ENCODE measurements at regions not wholly inside any gene's neighbourhood (a gene's known extent, or its start where the extent isn't known, plus 50 kb on each side); places are given as distances from the start of the nearest gene placed in this dataset.
"Not testable (repeated sequence)": the region's sequence is repeated elsewhere in the genome, so short reads cannot be mapped to it uniquely, and the experiment has no call there.

DNA sequence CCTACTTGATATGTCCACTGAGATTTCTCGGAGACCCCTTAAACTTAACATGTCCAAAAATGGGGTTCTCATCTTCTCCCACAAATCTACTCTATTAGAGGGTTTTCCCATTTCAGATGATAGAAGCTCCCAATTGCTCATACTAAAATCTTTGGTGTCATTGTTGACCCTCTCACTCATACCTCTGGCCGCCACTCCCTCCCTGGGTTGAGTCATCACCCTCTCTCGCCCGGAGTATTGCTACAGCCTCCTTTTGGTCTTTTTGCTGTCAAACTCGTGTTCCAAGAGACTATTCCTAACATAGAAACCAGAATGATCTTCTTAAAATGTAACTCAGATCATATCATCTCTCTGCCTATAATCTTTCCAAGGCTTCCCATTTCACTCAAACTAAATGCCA lies 91.0 kb upstream of the GNAQ start:
- DNase-seq (ENCODE audit: low read depth in 2 of 2): no peak

DNA sequence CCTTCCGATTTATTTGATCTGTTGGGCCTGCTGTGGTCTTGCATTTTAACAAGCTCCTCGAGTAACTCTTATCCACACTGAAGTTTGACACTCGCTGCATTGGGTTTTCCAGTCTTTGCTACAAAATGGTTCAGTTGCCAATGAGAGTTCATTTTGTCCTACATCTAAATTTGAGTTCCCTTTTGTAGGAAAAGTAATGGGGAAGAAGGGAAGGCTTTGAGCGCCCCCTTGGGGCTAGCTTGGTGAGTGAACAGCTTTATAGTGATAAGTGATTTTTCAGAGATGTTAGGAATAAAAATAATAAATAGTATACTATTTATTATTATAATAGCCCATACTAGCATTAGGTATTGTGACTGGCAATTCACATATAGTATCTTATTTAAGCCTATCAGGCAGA lies 89.9 kb upstream of the GNAQ start:
- DNase-seq (ENCODE audit: low read depth in 2 of 2): peak; percentile 48 to 52

DNA sequence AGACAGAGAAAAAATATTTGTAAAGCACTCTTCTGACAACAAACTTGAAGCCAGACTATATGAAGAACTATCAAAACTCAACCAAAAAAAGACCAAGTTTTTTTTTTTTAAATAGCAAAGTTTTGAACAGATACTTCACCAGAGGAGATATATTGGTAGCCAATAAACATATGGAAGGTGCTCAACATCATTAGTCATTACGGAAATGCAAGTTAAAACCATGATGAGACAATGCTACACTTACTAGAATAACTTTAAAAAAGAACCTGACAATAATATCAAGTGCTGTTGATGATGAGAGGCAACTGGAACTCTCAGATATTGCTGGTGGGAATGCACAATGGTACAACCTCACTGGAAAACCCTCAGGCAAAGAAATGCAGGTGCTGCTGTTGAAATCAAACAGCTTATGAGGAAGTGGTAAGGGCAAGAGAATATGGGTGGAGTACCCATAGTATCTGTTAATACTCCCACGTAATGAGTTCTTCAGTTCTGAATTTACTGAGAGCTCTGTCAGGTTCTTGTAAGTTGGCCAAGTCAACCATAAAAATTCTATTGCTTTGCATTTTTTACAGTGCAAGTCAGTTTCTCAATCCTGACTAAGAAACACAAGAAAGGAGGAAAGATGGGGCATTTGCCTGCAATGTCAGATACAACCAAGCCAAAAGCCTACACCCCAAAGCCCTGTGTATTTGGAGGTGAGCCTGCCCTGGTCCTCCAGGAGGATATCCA lies 87.3 kb upstream of the GNAQ start:
- DNase-seq (ENCODE audit: low read depth in 2 of 2): no peak

DNA sequence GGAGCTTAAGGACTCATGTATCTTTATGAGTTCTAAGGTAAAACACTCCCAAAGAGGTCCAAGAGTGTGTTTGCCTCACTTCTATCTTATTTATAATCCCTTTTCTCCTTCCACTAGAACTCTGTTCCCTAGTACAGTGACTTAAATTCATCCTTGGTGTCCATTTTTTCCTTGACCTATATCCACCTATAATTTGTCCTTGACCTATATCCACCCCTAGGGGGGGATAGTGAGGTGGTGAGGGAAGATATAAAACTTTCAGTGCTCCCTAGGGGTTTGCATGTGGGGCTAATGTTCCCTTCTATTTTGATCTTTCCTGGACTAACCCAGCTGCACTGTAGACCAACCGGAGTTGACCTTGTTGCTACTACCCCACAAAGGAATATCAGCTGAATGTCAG lies 83.5 kb upstream of the GNAQ start:
- DNase-seq (ENCODE audit: low read depth in 2 of 2): no peak

DNA sequence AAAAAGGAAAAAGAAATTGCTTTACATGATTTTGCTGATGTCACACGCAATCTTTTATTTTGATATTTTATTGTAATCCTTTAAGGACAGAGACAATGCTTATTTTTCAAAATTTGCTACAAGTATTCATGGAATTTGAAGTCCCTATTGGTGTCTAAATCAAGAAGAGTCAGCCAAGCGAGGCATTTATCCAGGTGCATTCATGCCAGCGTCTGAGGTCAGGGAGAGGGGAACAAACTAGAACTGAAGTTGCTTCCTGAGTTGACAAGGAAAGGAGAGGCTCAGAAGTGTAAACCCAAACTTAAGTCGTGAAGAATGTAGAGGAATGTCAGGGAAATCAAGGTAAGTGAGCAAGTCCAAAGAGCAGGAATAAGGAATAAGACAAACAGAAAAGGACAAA lies 83.0 kb upstream of the GNAQ start:
- DNase-seq (ENCODE audit: low read depth in 2 of 2): no peak

DNA sequence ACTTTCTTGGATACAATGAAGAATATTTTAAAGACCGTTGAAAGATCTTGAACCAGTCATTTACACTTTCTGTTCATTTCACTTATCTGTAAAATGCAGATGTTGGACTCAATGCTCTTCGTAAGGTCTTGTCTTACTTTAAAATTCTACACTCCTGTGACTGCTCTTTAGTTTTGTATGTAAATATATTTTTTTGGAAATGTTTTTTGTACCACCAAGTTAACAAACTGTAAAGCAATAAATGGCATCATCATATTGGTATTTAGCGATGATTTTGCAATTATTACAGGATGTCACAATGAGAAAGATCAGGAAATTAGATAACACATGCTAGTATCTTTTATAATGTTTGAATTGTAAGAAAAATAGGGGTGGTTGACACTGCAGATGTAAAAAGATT lies 80.8 kb upstream of the GNAQ start:
- no peak for DNase-seq (ENCODE audit: low read depth in 2 of 2)

DNA sequence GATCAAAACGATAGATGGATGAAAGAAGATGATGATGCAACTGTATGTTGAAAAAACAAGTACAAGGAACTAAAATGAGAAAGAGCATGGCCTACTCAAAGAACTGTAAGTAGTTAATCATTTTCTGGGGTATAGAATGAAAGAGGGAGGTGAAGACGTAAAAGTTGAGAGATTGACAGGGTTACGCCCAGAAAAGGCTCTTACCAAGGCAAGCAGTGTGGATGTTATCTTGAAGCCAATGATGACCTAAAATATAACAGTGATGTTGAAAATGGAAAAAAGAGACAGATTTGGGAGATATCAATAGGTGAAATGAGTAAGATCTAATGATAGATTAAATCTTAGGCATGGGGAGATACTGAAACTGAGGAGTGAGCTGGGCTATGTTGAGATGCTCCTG lies 80.4 kb upstream of the GNAQ start:
- DNase-seq (ENCODE audit: low read depth in 2 of 2): no peak

DNA sequence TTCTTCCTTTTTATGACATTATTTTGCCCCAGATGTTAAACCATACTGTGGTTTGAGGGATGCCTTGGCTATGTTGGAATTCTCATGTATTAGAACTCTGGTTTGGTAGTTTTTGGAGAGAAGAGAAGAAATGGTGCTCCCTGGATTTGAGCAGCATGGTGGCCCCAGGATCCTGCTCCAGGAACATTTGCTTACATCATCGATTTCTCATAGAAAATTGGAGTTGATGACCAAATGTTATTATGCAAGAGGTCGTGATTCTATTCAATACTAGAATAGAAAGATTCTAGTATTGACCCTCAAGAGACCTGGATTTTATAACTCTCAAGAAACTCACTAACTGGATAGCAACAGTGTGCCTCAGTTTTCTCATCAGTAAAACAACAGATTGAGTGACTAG lies 77.5 kb upstream of the GNAQ start:
- no peak for DNase-seq (ENCODE audit: low read depth in 2 of 2)

DNA sequence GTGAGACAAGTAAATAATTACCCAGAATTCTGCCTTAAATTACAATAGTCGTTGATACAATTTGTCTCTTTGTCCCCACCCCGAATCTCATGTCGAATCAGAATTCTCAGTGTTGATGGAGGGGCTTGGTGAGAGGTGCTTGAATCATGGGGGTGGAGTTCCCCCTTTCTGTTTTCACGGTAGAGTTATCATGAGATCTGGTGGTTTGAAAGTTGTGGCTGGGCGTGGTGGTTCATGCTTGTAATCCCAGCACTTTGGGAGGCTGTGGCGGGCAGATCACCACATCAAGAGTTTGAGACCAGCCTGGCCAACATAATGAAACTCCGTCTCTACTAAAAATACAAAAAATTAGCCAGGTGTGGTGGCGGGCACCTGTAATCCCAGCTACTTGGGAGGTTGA lies 75.0 kb upstream of the GNAQ start:
- not testable (repeated sequence) for DNase-seq (ENCODE audit: low read depth in 2 of 2)

DNA sequence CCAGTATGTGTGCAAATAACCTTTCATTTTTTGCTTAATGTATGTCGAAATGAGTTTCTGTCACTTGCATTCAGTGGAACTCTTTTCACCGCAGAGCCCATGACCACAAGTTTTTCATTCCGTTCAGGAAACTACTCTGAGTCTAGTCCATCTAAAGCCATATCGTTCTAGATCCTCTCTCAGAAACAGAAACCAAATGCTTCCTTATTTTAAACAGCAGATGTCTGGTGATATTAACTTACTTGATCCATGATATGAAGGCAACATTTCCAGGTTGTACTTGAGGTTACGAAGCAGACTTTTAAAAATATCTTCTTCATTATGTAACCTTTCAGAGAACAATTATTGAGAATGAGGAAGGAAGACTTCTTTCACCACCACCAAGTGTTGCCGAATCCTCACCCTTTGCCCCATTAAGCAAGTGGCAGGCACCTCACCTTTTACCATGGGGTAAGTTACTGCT lies 72.4 kb upstream of the GNAQ start:
- DNase-seq (ENCODE audit: low read depth in 2 of 2): no peak

DNA sequence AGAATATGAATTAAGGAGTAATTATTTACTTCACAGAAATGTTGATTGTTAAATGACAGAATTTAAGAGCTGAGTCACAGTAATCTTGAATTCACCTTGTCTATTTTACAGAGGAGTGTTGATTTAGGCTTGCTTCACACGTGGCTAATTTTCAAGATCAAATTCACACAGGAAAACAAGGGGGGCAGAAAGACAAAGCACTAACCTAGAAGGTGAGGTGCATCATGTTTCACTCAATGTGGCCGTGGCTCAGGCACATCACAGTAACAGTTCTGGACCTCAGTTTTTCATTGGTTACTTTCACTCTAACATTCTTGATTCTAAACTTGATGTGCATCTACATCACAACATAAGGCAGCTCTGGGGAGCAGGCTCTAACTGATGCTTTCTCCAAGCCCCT lies 69.6 kb upstream of the GNAQ start:
- no peak for DNase-seq (ENCODE audit: low read depth in 2 of 2)

DNA sequence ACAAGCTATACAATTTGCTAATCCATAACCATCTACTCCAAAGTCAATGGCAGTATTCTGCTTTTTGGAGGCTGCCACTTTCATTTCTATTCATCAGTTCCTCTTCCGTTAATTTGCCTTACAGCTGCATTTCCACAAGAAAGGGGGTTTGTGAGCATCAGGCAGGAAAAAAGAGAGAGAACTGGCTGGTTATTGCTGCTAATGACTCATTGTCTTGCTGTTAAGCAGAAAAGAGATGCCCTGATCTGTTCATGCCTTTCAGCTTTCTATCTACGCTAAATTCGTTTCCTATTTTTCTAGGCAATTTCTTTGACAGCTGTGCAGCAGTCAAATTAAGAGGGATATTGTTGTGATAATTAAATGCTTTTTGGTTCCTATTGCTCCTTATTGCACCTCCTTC lies 65.9 kb upstream of the GNAQ start:
- DNase-seq (ENCODE audit: low read depth in 2 of 2): no peak

DNA sequence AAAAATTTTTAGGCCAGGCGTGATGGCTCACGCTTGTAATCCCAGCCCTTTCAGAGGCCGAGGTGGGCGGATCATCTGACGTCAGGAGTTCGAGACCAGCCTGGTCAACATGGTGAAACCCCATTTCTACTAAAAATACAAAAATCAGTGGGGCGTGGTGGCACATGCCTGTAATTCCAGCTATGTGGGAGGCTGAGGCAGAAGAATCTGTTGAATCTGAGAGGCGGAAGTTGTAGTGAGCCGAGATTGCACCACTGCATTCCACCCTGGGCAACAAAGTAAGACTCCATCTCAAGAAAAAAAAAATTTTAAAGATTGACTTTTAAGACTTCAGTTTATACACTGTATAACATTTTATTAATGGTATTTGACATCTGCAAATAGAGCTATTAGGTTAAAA lies 60.1 kb upstream of the GNAQ start:
- no peak for DNase-seq (ENCODE audit: low read depth in 2 of 2)

DNA sequence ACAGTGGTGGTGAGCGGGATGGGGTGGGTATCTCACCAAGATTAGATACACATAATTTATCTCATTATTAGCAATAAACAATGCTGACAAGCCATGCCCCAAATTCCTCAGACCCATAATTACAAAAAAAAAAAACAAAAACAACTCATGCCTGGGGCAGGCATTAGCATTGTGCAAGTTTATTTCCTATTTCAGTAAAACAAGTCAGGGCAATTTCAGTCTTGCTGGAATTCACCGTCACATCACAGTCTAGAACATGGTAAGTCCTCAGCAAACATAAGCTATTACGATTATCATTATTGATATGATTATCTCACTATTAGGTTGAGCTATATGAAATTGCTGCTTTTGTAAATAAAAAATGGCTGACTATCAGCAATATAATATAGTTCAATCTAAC lies 57.5 kb upstream of the GNAQ start:
- DNase-seq (ENCODE audit: low read depth in 2 of 2): no peak

DNA sequence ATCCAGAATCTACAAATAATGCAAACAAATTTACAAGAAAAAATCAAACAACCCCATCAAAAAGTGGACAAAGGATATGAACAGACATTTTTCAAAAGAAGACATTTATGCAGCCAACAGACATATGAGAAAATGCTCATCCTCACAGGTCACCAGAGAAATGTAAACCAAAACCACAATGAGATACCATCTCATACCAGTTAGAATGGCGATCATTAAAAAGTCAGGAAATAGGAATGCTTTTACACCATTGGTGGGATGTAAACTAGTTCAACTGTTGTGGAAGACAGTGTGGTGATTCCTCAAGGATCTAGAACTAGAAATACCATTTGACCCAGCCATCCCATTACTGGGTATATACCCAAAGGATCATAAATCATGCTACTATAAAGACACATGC lies 56.6 kb upstream of the GNAQ start:
- not testable (repeated sequence) for DNase-seq (ENCODE audit: low read depth in 2 of 2)

Data from stimulated activated CD4-positive, alpha-beta T cell treated with anti-CD3 and anti-CD28 coated beads, Interleukin-1b, Interleukin-23, amount 100 ng/mL, for 4 hours (primary cell).